ENCODE measurements at regions not wholly inside any gene's neighbourhood (a gene's known extent, or its start where the extent isn't known, plus 50 kb on each side); places are given as distances from the start of the nearest gene placed in this dataset.

DNA sequence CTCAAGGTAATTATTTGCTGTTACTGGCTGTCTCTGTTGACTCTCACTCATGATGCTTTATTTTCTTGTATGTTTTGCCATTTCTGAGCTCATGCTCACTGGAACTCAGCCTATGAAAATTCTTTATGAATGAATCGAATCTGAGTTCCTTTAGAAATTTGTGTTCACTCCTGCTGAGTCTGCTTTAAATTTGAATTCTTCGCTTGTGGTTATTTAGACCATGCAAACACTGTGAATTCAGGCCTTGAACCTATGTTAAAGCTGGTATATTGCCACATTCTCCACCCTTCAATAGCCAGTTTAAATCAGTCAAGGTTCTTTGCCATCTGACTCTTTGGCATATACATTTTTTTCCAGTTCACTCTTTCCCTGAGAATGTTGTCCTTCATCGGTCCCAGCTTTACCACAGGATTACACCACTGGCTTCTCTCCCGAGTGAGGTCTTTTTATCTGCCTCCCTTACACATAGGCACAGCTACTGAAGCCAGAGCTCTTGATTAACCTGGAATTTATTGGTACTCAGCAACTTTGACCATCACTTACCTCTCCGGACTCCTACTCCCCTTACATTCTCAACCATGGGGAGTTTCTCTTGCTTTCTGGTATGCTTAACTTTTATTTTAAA lies 400.6 kb downstream of the VPS13C start:
- Histone ChIP-seq H3K9me3 (no peaks in the 10 kb centered on the region), H3K27ac (no peak overlapping the region), H3K27me3 (no peaks in the 10 kb centered on the region), H3K4me1 (no peaks in the 10 kb centered on the region), H3K36me3 (no peaks in the 10 kb centered on the region), H3K4me3 (no peak overlapping the region)
- TF ChIP-seq POLR2AphosphoS5 (IDR thresholded peaks at IDR 0.05) (no peak), POLR2A (IDR thresholded peaks at IDR 0.05) (no peak), CTCF (IDR thresholded peaks at IDR 0.05) (no peak), EP300 (IDR thresholded peaks at IDR 0.05; ENCODE audit: low read depth) (no peak)
- 73 to 80% methylated on average over 4 to 5 of the region's 5 CpGs for WGBS, 2 donors (ENCODE audit: low coverage in 1 of 2)
- intact Hi-C loops (cut with DNase I; ENCODE audit: low total_unique reads), result no loop called here
- no peak for DNase-seq
- in situ Hi-C loops (cut with MboI; ENCODE audit: low pct_ligation_motif_present in 1 of 4, low pct_unique_long_range_greater_than_20kb in 1 of 4, low sequenced_read_pairs in 3 of 4), result no loop called here

DNA sequence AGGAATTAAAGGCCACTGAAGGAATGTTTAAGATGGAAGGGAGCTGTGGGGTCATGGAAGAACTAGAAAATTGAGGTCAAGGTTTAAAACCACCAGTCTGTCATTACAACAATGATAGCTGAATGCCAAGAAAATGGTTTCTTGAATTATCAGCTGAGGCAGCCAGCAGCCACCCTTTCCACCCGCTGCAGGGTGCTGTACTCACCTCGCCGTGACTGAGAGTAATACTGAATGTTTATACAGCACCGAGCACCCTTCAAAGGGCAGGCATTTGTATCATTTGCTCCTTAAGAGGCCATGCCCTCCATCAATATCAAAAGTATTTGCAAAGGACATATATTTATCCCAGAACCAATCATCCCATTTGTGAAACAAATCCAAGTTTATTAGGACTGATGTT lies 402.8 kb downstream of the VPS13C start:
- intact Hi-C loops (cut with DNase I; ENCODE audit: low total_unique reads), result no loop called here
- WGBS, 2 donors (ENCODE audit: low coverage in 1 of 2), result 82 to 83% methylated on average over 4 of the region's 4 CpGs
- TF ChIP-seq CTCF (IDR thresholded peaks at IDR 0.05), result no peak
- no peak for TF ChIP-seq POLR2A (IDR thresholded peaks at IDR 0.05)
- TF ChIP-seq EP300 (IDR thresholded peaks at IDR 0.05; ENCODE audit: low read depth), result no peak
- no peak for TF ChIP-seq POLR2AphosphoS5 (IDR thresholded peaks at IDR 0.05)
- no peak overlapping the region for H3K4me3 ChIP-seq
- in situ Hi-C loops (cut with MboI; ENCODE audit: low pct_ligation_motif_present in 1 of 4, low pct_unique_long_range_greater_than_20kb in 1 of 4, low sequenced_read_pairs in 3 of 4), result no loop called here
- no peaks in the 10 kb centered on the region for H3K27me3 ChIP-seq
- no peaks in the 10 kb centered on the region for H3K36me3 ChIP-seq
- peaks cover 0 to 3% (median 0%) of the 10 kb centered on the region in 4 donors for H3K4me1 ChIP-seq
- no peak for DNase-seq
- H3K27ac ChIP-seq, result no peak overlapping the region
- H3K9me3 ChIP-seq, result no peaks in the 10 kb centered on the region

DNA sequence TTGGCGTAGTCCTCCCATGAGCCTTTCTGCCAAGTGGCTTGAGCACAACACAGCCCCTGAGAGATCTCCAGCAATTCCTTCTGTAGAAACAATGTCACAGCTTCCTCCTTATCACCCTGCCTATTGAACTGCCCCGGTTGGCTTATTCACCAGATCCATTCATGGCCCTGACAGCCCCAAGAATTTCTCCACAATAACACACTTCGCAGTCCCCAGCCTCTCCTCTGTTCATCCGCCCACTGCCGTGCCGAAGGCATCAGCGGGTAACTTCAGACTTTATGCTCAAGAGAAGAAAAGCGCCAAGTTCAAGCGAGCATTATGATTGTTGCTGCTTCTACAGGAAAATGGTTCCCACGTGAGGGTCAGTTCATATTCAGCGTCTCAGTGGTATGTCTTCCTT lies 403.9 kb downstream of the VPS13C start:
- TF ChIP-seq CTCF (IDR thresholded peaks at IDR 0.05), result no peak
- TF ChIP-seq EP300 (IDR thresholded peaks at IDR 0.05; ENCODE audit: low read depth), result no peak
- TF ChIP-seq POLR2AphosphoS5 (IDR thresholded peaks at IDR 0.05), result no peak
- TF ChIP-seq POLR2A (IDR thresholded peaks at IDR 0.05), result no peak
- Histone ChIP-seq H3K36me3 (no peaks in the 10 kb centered on the region), H3K27ac (no peak overlapping the region), H3K9me3 (no peaks in the 10 kb centered on the region), H3K27me3 (no peaks in the 10 kb centered on the region), H3K4me3 (no peak overlapping the region), H3K4me1 (peaks cover 0 to 3% (median 0%) of the 10 kb centered on the region in 4 donors)
- in situ Hi-C loops (cut with MboI; ENCODE audit: low pct_ligation_motif_present in 1 of 4, low pct_unique_long_range_greater_than_20kb in 1 of 4, low sequenced_read_pairs in 3 of 4) (no loop called here), intact Hi-C loops (cut with DNase I; ENCODE audit: low total_unique reads) (no loop called here)
- no peak for DNase-seq
- 93 to 100% methylated on average over 1 to 11 of the region's 11 CpGs for WGBS, 2 donors (ENCODE audit: low coverage in 1 of 2)

- no peaks in the 10 kb centered on the region for H3K27me3 ChIP-seq
- no peaks in the 10 kb centered on the region for H3K36me3 ChIP-seq
- H3K27ac ChIP-seq, result no peak overlapping the region
- peaks cover 0 to 3% (median 0%) of the 10 kb centered on the region in 4 donors for H3K4me1 ChIP-seq
- no peak overlapping the region for H3K4me3 ChIP-seq
- 73 to 80% methylated on average over 3 of the region's 3 CpGs for WGBS, 2 donors (ENCODE audit: low coverage in 1 of 2)
- no peaks in the 10 kb centered on the region for H3K9me3 ChIP-seq
- in situ Hi-C loops (cut with MboI; ENCODE audit: low pct_ligation_motif_present in 1 of 4, low pct_unique_long_range_greater_than_20kb in 1 of 4, low sequenced_read_pairs in 3 of 4), result no loop called here
- TF ChIP-seq CTCF (IDR thresholded peaks at IDR 0.05), result no peak
- no peak for TF ChIP-seq POLR2AphosphoS5 (IDR thresholded peaks at IDR 0.05)
- TF ChIP-seq EP300 (IDR thresholded peaks at IDR 0.05; ENCODE audit: low read depth), result no peak
- TF ChIP-seq POLR2A (IDR thresholded peaks at IDR 0.05), result no peak
- intact Hi-C loops (cut with DNase I; ENCODE audit: low total_unique reads), result no loop called here
- DNase-seq, result no peak
Observed at GRCh38 chr15:61655881-61656280, 404.4 kb downstream of the VPS13C start.
